SK-N-SH (cell line): ENCODE measurements at regions not wholly inside any gene's neighbourhood (a gene's known extent, or its start where the extent isn't known, plus 50 kb on each side); places are given as distances from the start of the nearest gene placed in this dataset.

Experiments
- SMC3 ChIP-seq: IDR thresholded peaks from 2 replicates; pipeline ENCODE4 v1.6.1; 2012; ENCODE audit warnings: low read depth, low read length, improper control_type of control experiment
- TF ChIP-seq, protein P1 (sequence below): fragments of 200-600 bp; sonication (generic); IDR thresholded peaks from 2 replicates; pipeline ENCODE4 v1.6.1; 2017; ENCODE audit warnings: antibody characterized with exemption, mild to moderate bottlenecking, moderate library complexity

DNA sequence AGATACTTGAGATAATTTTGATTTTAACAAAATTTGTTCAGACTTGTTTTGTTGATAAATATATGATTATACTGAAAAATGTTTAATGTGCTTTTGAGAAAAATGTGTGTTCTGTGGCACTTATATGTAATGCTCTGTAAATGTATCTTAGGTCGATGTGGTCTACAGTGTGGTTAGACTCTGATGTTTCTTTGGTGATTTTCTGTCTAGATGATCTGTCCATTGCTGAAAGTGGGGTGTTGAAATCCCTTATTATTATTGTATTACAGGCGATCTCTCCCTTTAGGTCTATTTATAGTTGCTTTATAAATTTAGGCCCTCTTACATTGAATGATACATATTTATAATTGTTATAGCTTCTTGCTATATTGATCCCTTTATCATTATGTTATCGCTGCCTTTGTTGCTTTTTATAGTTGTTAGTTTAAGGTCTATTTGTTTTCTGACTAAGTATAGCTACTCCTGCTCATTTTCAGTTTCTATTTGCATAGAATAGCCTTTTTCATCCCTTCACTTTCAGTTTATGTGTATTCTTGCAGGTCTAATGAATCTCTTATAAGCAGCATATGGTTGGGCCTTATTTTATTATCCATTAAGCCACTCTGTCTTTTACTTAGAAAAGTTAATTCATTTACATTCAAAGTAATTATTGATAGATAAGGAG lies 124.3 kb downstream of the MRPS30 start:
- TF ChIP-seq, protein P1, sequence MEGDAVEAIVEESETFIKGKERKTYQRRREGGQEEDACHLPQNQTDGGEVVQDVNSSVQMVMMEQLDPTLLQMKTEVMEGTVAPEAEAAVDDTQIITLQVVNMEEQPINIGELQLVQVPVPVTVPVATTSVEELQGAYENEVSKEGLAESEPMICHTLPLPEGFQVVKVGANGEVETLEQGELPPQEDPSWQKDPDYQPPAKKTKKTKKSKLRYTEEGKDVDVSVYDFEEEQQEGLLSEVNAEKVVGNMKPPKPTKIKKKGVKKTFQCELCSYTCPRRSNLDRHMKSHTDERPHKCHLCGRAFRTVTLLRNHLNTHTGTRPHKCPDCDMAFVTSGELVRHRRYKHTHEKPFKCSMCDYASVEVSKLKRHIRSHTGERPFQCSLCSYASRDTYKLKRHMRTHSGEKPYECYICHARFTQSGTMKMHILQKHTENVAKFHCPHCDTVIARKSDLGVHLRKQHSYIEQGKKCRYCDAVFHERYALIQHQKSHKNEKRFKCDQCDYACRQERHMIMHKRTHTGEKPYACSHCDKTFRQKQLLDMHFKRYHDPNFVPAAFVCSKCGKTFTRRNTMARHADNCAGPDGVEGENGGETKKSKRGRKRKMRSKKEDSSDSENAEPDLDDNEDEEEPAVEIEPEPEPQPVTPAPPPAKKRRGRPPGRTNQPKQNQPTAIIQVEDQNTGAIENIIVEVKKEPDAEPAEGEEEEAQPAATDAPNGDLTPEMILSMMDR, result no peak
- TF ChIP-seq SMC3, result no peak
